HepG2 (cell line): ENCODE measurements at regions not wholly inside any gene's neighbourhood (a gene's known extent, or its start where the extent isn't known, plus 50 kb on each side); places are given as distances from the start of the nearest gene placed in this dataset.

ENCODE experiments used
- ATAC-seq: fragments of 200-7000 bp; cut with Tn5 transposase; 3 replicates; pipeline ENCODE4 v1.9.1; 2020; ENCODE audit warnings: mild to moderate bottlenecking, moderate library complexity
- BruUV-seq: library from RNA; stranded (reverse); fragments of 400-500 nt; replicated peaks from 2 replicates; lab custom pipeline; 2021; lab: Mats Ljungman, UMichigan
- CTCF ChIA-PET: fragments of 300-600 bp; formaldehyde crosslinking; extraction: SDS; loops from one replicate; lab custom pipeline; 2021; ENCODE audit warnings: low total read pairs, inconsistent platforms, low intra/inter-chr PET ratio; lab: Yijun Ruan, JAX
- POLR2A ChIA-PET: fragments of 350-600 bp; sonication (Branson Sonifier 250); formaldehyde crosslinking; loops from one replicate; lab custom pipeline; 2020; ENCODE audit warnings: antibody characterized with exemption, inconsistent platforms; lab: Yijun Ruan, JAX
- DNase-seq: peaks from one replicate; pipeline ENCODE4 v3.0.0-alpha.2; 2015; ENCODE audit warnings: low spot score
- FAIRE-seq: peaks from 3 replicates; lab custom pipeline; 2011; peaks lifted over from hg19 to GRCh38; lab: Jason Lieb, UNC
- H2AFZ ChIP-seq: one replicate; pipeline ENCODE4 v1.6.1; 2011; ENCODE audit warnings: low read length, inconsistent platforms
- H3K27ac ChIP-seq: fragments of 300-600 bp; 3 replicates; pipeline ENCODE4 v1.8.0; 2011; ENCODE audit warnings: mixed run types, mild to moderate bottlenecking, mixed read lengths, low read length, inconsistent platforms; ENCODE audit not compliant: insufficient read depth; ENCODE audit errors: extremely low read length
- H3K27me3 ChIP-seq, 2 experiments: fragments of 200-600 bp in 1 of 2; 2 replicates in 1 of 2; 3 replicates in 1 of 2; pipeline versions ENCODE4 v1.6.0 to v1.8.0; 2011; ENCODE audit warnings: low read length in 2 of 2, mild to moderate bottlenecking in 2 of 2, moderate library complexity in 2 of 2, inconsistent platforms in 1 of 2; ENCODE audit not compliant: insufficient read depth in 2 of 2, control insufficient read depth in 1 of 2
- H3K36me3 ChIP-seq, 2 experiments: fragments of 200-600 bp in 1 of 2; replicated peaks in 1 of 2; 2 replicates in 1 of 2; 3 replicates in 1 of 2; pipeline versions ENCODE4 v1.5.1 to v1.8.0; 2011; ENCODE audit warnings: low read length in 2 of 2, inconsistent platforms in 1 of 2; ENCODE audit not compliant: insufficient read depth in 2 of 2, control insufficient read depth in 1 of 2
- H3K4me1 ChIP-seq: 2 replicates; pipeline ENCODE4 v1.5.1; 2012; ENCODE audit warnings: low read length, inconsistent platforms; ENCODE audit not compliant: insufficient read depth
- H3K4me2 ChIP-seq: 2 replicates; pipeline ENCODE4 v1.6.0; 2011; ENCODE audit warnings: low read depth, low read length, inconsistent platforms
- H3K4me3 ChIP-seq, 3 experiments: fragments of 200-600 bp in 1 of 3; sonication (generic), shearing (Covaris generic) in 1 of 3; replicated peaks in 1 of 3; 2 replicates each; pipeline ENCODE4 v1.5.1; 2011 to 2016; ENCODE audit warnings: low read length in 3 of 3, inconsistent platforms in 2 of 3, low read depth in 2 of 3, mild to moderate bottlenecking in 2 of 3, control low read depth in 1 of 3, mixed read lengths in 1 of 3; ENCODE audit not compliant: insufficient read depth in 1 of 3
- H3K79me2 ChIP-seq: one replicate; pipeline ENCODE4 v1.6.1; 2011; ENCODE audit warnings: low read length, inconsistent platforms; ENCODE audit not compliant: insufficient read depth
- H3K9ac ChIP-seq: 2 replicates; pipeline ENCODE4 v1.6.0; 2011; ENCODE audit warnings: mild to moderate bottlenecking, low read depth, low read length, inconsistent platforms; ENCODE audit not compliant: insufficient read depth
- H3K9me3 ChIP-seq: 2 replicates; pipeline ENCODE4 v1.5.1; 2012; ENCODE audit warnings: mild to moderate bottlenecking, low read length
- H4K20me1 ChIP-seq: 2 replicates; pipeline ENCODE4 v1.6.0; 2011; ENCODE audit warnings: inconsistent platforms, mild to moderate bottlenecking, low read length, moderate library complexity; ENCODE audit not compliant: insufficient read depth
- HMG20B ChIP-seq: conservative IDR thresholded peaks from 2 replicates; pipeline ENCODE4 v1.6.1; 2016; ENCODE audit warnings: missing genetic modification reagents, missing compliant biosample characterization
- SOX13 ChIP-seq, 3 experiments: fragments of 450-650 bp in 1 of 3; sonication (generic) in 1 of 3; formaldehyde crosslinking in 1 of 3; IDR thresholded peaks in 2 of 3; conservative IDR thresholded peaks in 1 of 3; 2 replicates each; pipeline versions ENCODE4 v1.5.0 to v1.6.1; 2016 to 2020; ENCODE audit warnings: antibody characterized with exemption in 1 of 3, mild to moderate bottlenecking in 1 of 3, missing compliant biosample characterization in 1 of 3, missing genetic modification reagents in 1 of 3, moderate library complexity in 1 of 3
- ZBTB39 ChIP-seq: sonication (generic); formaldehyde crosslinking; IDR thresholded peaks from 2 replicates; pipeline ENCODE4 v1.5.0; 2020; ENCODE audit warnings: missing genetic modification reagents
- WGBS: methylation state at CpG from one replicate; pipeline ENCODE4 v1.1.6; 2017; ENCODE audit warnings: low lambda C conversion rate; 5-methylcytosine and 5-hydroxymethylcytosine counted together
- in situ Hi-C: cut with HindIII; loops from 2 replicates; pipeline ENCODE4 v1.10.0; 2017; ENCODE audit warnings: low pct_unique_long_range_greater_than_20kb; ENCODE audit not compliant: extremely low pct_ligation_motif_present
- intact Hi-C: fragments of 100-400 bp; cut with micrococcal nuclease; formaldehyde crosslinking; loops from one replicate; pipeline ENCODE4 v1.10.0; 2022; ENCODE audit not compliant: unreplicated experiment
- TF ChIP-seq, protein P1 (sequence below): sonication (generic); formaldehyde crosslinking; IDR thresholded peaks from 2 replicates; pipeline ENCODE4 v1.8.0; 2022; ENCODE audit warnings: mild to moderate bottlenecking, missing genetic modification reagents; ENCODE audit not compliant: insufficient replicate concordance

GRCh38 chr16:86108062-86108461, 209.1 kb downstream of the IRF8 start:
- POLR2A ChIA-PET, result no interaction called here
- Histone ChIP-seq H3K27ac (no peak overlapping the region), H3K4me2 (no peak overlapping the region), H4K20me1 (no peaks in the 10 kb centered on the region), H3K9me3 (peaks cover 9% of the 10 kb centered on the region), H3K4me1 (no peaks in the 10 kb centered on the region), H3K79me2 (no peaks in the 10 kb centered on the region), H3K4me3 (no peak overlapping the region), H3K36me3 (no peaks in the 10 kb centered on the region), H3K27me3 (no peaks in the 10 kb centered on the region; a peak in 1 of 5 replicates), H3K9ac (no peak overlapping the region), H2AFZ (no peak overlapping the region)
- in situ Hi-C loops (no loop called here), intact Hi-C loops (no loop called here)
- CTCF ChIA-PET, result no interaction called here
- no TSS peak for BruUV-seq
- DNase-seq (no peak), ATAC-seq (no peak), FAIRE-seq (no peak)
- no peak for TF ChIP-seq SOX13 (IDR thresholded peaks at IDR 0.05)
- TF ChIP-seq SOX13 (CRISPR knock-in tag; conservative IDR thresholded peaks at IDR 0.05 in 1 of 2, IDR thresholded peaks at IDR 0.05 in 1 of 2), result no peak
- TF ChIP-seq, protein P1, sequence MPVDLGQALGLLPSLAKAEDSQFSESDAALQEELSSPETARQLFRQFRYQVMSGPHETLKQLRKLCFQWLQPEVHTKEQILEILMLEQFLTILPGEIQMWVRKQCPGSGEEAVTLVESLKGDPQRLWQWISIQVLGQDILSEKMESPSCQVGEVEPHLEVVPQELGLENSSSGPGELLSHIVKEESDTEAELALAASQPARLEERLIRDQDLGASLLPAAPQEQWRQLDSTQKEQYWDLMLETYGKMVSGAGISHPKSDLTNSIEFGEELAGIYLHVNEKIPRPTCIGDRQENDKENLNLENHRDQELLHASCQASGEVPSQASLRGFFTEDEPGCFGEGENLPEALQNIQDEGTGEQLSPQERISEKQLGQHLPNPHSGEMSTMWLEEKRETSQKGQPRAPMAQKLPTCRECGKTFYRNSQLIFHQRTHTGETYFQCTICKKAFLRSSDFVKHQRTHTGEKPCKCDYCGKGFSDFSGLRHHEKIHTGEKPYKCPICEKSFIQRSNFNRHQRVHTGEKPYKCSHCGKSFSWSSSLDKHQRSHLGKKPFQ, result peak; percentile 44
- TF ChIP-seq HMG20B (CRISPR knock-in tag), result no peak
- peak; percentile 15; the same call in 1 of the 2 replicates for TF ChIP-seq ZBTB39
- 76% methylated on average over 3 of the region's 3 CpGs for WGBS
